K562 (cell line): ENCODE measurements at regions not wholly inside any gene's neighbourhood (a gene's known extent, or its start where the extent isn't known, plus 50 kb on each side); places are given as distances from the start of the nearest gene placed in this dataset.

Source experiments
- EGR1 ChIP-seq: fragments of 450-650 bp; conservative IDR thresholded peaks from 2 replicates; pipeline ENCODE4 v1.6.1; 2017; ENCODE audit warnings: mild to moderate bottlenecking
- HMGN3 ChIP-seq: IDR thresholded peaks from 2 replicates; pipeline ENCODE4 v1.6.1; 2011; ENCODE audit warnings: borderline replicate concordance, low read depth, mild to moderate bottlenecking, mixed read lengths, low read length; ENCODE audit not compliant: insufficient read length; ENCODE audit errors: extremely low read depth
- KLF6 ChIP-seq: fragments of 250-450 bp; sonication (Bioruptor Pico); IDR thresholded peaks from 2 replicates; pipeline ENCODE4 v1.4.0; 2020; ENCODE audit warnings: mild to moderate bottlenecking, moderate library complexity, borderline replicate concordance
- POLR2AphosphoS5 ChIP-seq: IDR thresholded peaks from 2 replicates; pipeline ENCODE4 v1.6.1; 2011; ENCODE audit warnings: mild to moderate bottlenecking, low read depth, low read length, moderate library complexity; ENCODE audit not compliant: control insufficient read depth, insufficient read depth
- SUPT5H ChIP-seq: fragments of 450-650 bp; IDR thresholded peaks from 2 replicates; pipeline ENCODE4 v1.6.1; 2016
- ZNF512 ChIP-seq: IDR thresholded peaks from 2 replicates; pipeline ENCODE4 v1.6.1; 2016; ENCODE audit warnings: missing genetic modification characterization, missing compliant biosample characterization
- ZNF699 ChIP-seq: fragments of 250-450 bp; sonication (Bioruptor Pico); IDR thresholded peaks from 2 replicates; pipeline ENCODE4 v1.8.0; 2021; ENCODE audit warnings: mild to moderate bottlenecking, moderate library complexity; ENCODE audit not compliant: insufficient replicate concordance
- TF ChIP-seq, protein P1 (sequence below), 2 experiments: fragments of 450-650 bp in 1 of 2; sonication (generic) in 1 of 2; formaldehyde crosslinking in 1 of 2; IDR thresholded peaks in 1 of 2; conservative IDR thresholded peaks in 1 of 2; 2 replicates each; pipeline versions ENCODE4 v1.6.1 to v1.8.1; 2016 to 2023; ENCODE audit warnings: mild to moderate bottlenecking in 2 of 2, moderate library complexity in 2 of 2, inconsistent platforms in 1 of 2, missing genetic modification reagents in 1 of 2
- TF ChIP-seq, protein P2 (sequence below): fragments of 450-650 bp; IDR thresholded peaks from 2 replicates; pipeline ENCODE4 v1.6.1; 2018; ENCODE audit not compliant: partially characterized antibody
- TF ChIP-seq, protein P3 (sequence below): fragments of 150-350 bp; conservative IDR thresholded peaks from 2 replicates; pipeline ENCODE4 v1.6.1; 2014; ENCODE audit warnings: low read length
- TF ChIP-seq, protein P4 (sequence below): fragments of 450-650 bp; IDR thresholded peaks from 2 replicates; pipeline ENCODE4 v1.6.1; 2016; ENCODE audit warnings: low read depth

DNA sequence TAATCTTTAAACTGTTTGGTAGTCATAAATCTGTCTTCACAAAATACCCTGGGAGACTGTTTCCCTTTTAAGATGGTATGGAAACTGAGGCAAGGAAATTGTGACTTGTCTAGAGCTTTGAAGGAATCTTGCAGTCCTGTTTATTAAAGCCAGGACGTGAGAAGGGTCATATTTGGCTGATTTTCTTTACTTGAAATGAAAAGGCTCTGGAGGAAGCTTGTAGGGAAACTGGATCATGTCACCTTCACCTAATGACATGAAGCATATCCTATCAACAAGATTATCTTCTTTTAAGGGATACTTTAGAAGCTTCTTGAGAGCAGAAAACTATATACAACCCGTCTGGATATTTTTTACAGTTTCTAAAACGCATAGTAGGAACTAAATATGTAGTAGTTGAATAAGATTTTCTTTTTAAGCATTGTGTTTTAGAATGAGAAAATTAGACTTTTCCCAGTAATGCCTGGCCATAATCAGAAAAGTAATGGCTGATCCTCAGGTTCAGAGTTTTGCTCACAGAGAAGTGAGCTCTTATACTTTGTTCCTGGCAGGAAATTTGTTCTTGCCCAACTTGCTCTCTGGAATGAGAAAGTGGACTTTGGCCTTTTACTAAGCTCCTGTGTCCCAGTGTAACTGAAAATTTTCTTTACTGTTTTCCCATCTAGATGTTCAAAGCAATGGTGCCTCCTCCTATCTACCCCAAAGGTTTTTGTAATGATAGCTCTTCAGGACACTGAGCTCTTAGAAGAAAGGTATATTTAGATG, 136.8 kb upstream of the AFF2 start:
- no peak for TF ChIP-seq KLF6 (CRISPR knock-in tag)
- no peak for TF ChIP-seq EGR1
- no peak for TF ChIP-seq HMGN3
- no peak for TF ChIP-seq ZNF512 (tag)
- TF ChIP-seq POLR2AphosphoS5, result no peak
- TF ChIP-seq, protein P1, sequence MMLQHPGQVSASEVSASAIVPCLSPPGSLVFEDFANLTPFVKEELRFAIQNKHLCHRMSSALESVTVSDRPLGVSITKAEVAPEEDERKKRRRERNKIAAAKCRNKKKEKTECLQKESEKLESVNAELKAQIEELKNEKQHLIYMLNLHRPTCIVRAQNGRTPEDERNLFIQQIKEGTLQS (IDR thresholded peaks at IDR 0.05), result no peak
- TF ChIP-seq, protein P1 (CRISPR knock-in tag; conservative IDR thresholded peaks at IDR 0.05), result no peak
- TF ChIP-seq, protein P2, sequence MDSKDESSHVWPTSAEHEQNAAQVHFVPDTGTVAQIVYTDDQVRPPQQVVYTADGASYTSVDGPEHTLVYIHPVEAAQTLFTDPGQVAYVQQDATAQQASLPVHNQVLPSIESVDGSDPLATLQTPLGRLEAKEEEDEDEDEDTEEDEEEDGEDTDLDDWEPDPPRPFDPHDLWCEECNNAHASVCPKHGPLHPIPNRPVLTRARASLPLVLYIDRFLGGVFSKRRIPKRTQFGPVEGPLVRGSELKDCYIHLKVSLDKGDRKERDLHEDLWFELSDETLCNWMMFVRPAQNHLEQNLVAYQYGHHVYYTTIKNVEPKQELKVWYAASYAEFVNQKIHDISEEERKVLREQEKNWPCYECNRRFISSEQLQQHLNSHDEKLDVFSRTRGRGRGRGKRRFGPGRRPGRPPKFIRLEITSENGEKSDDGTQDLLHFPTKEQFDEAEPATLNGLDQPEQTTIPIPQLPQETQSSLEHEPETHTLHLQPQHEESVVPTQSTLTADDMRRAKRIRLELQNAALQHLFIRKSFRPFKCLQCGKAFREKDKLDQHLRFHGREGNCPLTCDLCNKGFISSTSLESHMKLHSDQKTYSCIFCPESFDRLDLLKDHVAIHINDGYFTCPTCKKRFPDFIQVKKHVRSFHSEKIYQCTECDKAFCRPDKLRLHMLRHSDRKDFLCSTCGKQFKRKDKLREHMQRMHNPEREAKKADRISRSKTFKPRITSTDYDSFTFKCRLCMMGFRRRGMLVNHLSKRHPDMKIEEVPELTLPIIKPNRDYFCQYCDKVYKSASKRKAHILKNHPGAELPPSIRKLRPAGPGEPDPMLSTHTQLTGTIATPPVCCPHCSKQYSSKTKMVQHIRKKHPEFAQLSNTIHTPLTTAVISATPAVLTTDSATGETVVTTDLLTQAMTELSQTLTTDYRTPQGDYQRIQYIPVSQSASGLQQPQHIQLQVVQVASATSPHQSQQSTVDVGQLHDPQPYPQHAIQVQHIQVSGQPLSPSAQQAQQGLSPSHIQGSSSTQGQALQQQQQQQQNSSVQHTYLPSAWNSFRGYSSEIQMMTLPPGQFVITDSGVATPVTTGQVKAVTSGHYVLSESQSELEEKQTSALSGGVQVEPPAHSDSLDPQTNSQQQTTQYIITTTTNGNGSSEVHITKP, result no peak
- TF ChIP-seq ZNF699, result no peak
- TF ChIP-seq, protein P3, sequence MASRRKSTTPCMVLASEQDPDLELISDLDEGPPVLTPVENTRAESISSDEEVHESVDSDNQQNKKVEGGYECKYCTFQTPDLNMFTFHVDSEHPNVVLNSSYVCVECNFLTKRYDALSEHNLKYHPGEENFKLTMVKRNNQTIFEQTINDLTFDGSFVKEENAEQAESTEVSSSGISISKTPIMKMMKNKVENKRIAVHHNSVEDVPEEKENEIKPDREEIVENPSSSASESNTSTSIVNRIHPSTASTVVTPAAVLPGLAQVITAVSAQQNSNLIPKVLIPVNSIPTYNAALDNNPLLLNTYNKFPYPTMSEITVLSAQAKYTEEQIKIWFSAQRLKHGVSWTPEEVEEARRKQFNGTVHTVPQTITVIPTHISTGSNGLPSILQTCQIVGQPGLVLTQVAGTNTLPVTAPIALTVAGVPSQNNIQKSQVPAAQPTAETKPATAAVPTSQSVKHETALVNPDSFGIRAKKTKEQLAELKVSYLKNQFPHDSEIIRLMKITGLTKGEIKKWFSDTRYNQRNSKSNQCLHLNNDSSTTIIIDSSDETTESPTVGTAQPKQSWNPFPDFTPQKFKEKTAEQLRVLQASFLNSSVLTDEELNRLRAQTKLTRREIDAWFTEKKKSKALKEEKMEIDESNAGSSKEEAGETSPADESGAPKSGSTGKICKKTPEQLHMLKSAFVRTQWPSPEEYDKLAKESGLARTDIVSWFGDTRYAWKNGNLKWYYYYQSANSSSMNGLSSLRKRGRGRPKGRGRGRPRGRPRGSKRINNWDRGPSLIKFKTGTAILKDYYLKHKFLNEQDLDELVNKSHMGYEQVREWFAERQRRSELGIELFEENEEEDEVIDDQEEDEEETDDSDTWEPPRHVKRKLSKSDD, result no peak
- TF ChIP-seq SUPT5H, result no peak
- TF ChIP-seq, protein P4, sequence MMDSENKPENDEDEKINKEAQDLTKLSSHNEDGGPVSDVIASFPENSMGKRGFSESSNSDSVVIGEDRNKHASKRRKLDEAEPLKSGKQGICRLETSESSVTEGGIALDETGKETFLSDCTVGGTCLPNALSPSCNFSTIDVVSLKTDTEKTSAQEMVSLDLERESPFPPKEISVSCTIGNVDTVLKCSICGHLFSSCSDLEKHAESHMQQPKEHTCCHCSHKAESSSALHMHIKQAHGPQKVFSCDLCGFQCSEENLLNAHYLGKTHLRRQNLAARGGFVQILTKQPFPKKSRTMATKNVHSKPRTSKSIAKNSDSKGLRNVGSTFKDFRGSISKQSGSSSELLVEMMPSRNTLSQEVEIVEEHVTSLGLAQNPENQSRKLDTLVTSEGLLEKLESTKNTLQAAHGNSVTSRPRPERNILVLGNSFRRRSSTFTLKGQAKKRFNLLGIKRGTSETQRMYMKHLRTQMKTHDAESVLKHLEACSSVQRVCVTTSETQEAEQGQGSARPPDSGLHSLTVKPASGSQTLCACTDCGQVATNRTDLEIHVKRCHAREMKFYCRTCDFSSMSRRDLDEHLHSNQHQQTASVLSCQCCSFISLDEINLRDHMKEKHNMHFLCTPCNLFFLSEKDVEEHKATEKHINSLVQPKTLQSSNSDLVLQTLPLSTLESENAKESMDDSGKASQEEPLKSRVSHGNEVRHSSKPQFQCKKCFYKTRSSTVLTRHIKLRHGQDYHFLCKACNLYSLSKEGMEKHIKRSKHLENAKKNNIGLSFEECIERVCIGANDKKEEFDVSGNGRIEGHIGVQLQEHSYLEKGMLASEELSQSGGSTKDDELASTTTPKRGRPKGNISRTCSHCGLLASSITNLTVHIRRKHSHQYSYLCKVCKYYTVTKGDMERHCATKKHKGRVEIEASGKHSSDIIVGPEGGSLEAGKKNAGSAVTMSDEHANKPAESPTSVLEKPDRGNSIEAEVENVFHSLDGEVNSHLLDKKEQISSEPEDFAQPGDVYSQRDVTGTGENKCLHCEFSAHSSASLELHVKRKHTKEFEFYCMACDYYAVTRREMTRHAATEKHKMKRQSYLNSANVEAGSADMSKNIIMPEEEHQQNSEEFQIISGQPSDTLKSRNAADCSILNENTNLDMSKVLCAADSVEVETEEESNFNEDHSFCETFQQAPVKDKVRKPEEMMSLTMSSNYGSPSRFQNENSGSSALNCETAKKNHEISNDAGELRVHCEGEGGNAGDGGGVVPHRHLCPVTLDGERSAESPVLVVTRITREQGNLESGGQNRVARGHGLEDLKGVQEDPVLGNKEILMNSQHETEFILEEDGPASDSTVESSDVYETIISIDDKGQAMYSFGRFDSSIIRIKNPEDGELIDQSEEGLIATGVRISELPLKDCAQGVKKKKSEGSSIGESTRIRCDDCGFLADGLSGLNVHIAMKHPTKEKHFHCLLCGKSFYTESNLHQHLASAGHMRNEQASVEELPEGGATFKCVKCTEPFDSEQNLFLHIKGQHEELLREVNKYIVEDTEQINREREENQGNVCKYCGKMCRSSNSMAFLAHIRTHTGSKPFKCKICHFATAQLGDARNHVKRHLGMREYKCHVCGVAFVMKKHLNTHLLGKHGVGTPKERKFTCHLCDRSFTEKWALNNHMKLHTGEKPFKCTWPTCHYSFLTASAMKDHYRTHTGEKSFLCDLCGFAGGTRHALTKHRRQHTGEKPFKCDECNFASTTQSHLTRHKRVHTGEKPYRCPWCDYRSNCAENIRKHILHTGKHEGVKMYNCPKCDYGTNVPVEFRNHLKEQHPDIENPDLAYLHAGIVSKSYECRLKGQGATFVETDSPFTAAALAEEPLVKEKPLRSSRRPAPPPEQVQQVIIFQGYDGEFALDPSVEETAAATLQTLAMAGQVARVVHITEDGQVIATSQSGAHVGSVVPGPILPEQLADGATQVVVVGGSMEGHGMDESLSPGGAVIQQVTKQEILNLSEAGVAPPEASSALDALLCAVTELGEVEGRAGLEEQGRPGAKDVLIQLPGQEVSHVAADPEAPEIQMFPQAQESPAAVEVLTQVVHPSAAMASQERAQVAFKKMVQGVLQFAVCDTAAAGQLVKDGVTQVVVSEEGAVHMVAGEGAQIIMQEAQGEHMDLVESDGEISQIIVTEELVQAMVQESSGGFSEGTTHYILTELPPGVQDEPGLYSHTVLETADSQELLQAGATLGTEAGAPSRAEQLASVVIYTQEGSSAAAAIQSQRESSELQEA, result no peak
